Ascending aorta (tissue), 2 donors: ENCODE measurements at regions not wholly inside any gene's neighbourhood (a gene's known extent, or its start where the extent isn't known, plus 50 kb on each side); places are given as distances from the start of the nearest gene placed in this dataset.

Experiments used
- DNase-seq, 2 donors: peaks; one replicate each; pipeline ENCODE4 v3.0.0-alpha.2; 2019; ENCODE audit warnings: low spot score in 2 of 2
- H3K27ac ChIP-seq, 2 donors: fragments of 200-600 bp; sonication (generic); one replicate each; pipeline ENCODE4 v1.5.1; 2016 to 2017; ENCODE audit warnings: mild to moderate bottlenecking in 1 of 2
- H3K27me3 ChIP-seq: fragments of 200-600 bp; sonication (generic); one replicate; pipeline ENCODE4 v1.5.1; 2017
- H3K36me3 ChIP-seq, 2 donors: fragments of 200-600 bp; sonication (generic); one replicate each; pipeline ENCODE4 v1.5.1; 2016
- H3K4me1 ChIP-seq, 2 donors: fragments of 200-600 bp; sonication (generic); one replicate each; pipeline ENCODE4 v1.5.1; 2016 to 2017; ENCODE audit warnings: mild to moderate bottlenecking in 1 of 2
- H3K4me3 ChIP-seq, 2 donors: fragments of 200-600 bp; sonication (generic); one replicate each; pipeline ENCODE4 v1.5.1; 2016 to 2017; ENCODE audit warnings: mild to moderate bottlenecking in 1 of 2
- H3K9me3 ChIP-seq, 2 donors: fragments of 200-600 bp; sonication (generic); one replicate each; pipeline ENCODE4 v1.5.1; 2016
- CTCF ChIP-seq, 3 experiments: fragments of 200-600 bp in 2 of 3; fragments of 450-650 bp in 1 of 3; sonication (generic) in 2 of 3; IDR thresholded peaks; one replicate each; pipeline ENCODE4 v1.5.1; 2016 to 2019; ENCODE audit warnings: antibody characterized with exemption in 3 of 3, mild to moderate bottlenecking in 1 of 3, moderate library complexity in 1 of 3
- intact Hi-C: fragments of 100-400 bp; cut with DNase I; formaldehyde crosslinking; loops from one replicate; pipeline ENCODE4 v1.15.1; 2023

DNA sequence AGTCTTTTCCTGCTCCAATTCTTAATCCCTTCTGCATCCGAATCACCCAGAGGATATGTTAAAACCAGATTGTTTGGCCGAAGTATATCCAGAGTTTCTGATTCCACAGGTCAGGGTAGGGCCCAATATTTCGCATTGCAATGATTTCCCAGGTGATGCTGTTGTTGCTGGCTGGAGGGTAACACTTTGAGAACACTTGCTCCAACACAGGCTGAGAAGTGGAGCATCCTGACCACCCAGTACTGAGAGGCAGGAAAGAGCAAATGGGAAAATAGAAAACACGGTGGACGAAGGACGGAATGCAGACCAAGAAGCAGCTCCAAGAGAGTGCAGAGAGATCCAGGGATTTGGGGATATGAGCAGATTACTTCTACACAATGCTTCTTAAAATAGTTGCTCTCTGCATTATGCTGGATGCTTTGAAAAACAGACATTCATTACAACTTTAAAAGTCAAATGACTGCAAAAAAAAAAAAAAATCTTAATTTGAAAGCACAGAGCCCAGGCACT, 362.2 kb upstream of the SLC14A2 start:
- H3K4me1 ChIP-seq = peaks cover 16 to 47% of the 10 kb centered on the region in 2 donors

GRCh38 chr18:45253973-45254708, 361.1 kb upstream of the SLC14A2 start:
- TF ChIP-seq CTCF (IDR thresholded peaks at IDR 0.05) = no peak
- H3K4me3 ChIP-seq = no peak overlapping the region
- H3K36me3 ChIP-seq = no peaks in the 10 kb centered on the region
- intact Hi-C loops = loop anchor here (5.0 kb wide), 1 partner anchor 572 kb away; the partner anchor contains the start of gene SETBP1
- peaks cover 12 to 39% of the 10 kb centered on the region in 2 donors for H3K4me1 ChIP-seq
- H3K27ac ChIP-seq = peak overlapping the region; percentile 62 to 68
- H3K9me3 ChIP-seq = no peaks in the 10 kb centered on the region
- no peak for DNase-seq
- H3K27me3 ChIP-seq = no peaks in the 10 kb centered on the region

More for the DNA sequence above, 362.2 kb upstream of the SLC14A2 start:
- H3K27ac ChIP-seq = no peak overlapping the region
- no peak overlapping the region for H3K4me3 ChIP-seq
- no peaks in the 10 kb centered on the region for H3K27me3 ChIP-seq
- no peaks in the 10 kb centered on the region for H3K9me3 ChIP-seq
- TF ChIP-seq CTCF (IDR thresholded peaks at IDR 0.05) = no peak
- no peak for DNase-seq
- H3K36me3 ChIP-seq = no peaks in the 10 kb centered on the region
- intact Hi-C loops = loop anchor here (5.0 kb wide), 1 partner anchor 571 kb away; the partner anchor contains the start of gene SETBP1

- Histone ChIP-seq H3K4me3 (no peak overlapping the region), H3K27ac (peak overlapping the region; percentile 62 to 68), H3K36me3 (no peaks in the 10 kb centered on the region), H3K4me1 (peaks cover 7 to 33% of the 10 kb centered on the region in 2 donors), H3K27me3 (no peaks in the 10 kb centered on the region), H3K9me3 (no peaks in the 10 kb centered on the region)
- intact Hi-C loops = loop anchor here (5.0 kb wide), 1 partner anchor 572 kb away; the partner anchor contains the start of gene SETBP1
- DNase-seq = peak in 1 of 2 donors; percentile 67
- no peak for TF ChIP-seq CTCF (IDR thresholded peaks at IDR 0.05)
These were observed 360.6 kb upstream of the SLC14A2 start for GRCh38 chr18:45254709-45255082.

DNA sequence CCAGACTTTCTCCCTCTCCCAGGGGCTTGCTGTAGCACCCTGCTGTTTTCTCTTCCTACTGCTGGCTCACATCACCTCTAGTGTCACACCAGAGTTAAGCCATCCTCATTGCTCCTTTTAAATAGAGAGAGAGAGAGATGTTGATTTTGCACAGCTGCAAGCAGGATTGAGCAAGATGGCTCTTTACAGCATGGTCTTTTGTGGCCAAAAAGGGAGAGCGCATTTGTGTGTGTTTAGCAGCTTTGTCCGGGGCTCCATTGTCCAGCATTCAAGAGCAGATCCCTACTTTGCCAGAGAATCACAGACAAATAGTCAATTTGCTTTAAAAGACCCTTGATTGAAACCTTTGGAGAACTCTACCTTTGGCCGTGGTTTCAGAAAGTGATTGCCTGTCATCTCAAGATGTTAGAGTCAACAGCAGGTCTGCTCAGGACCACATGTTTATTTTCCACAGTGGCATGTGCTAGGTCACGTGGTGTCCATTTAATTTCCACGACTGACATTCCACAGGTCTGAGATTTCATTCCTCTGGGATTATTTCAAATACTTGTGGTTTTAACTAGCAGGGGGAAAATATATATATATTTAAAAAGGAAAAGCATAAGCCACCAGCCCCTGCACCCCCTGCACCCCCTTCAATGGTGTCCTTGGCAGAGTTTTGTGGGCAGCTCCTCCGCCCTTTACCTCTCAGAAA, 359.9 kb upstream of the SLC14A2 start:
- DNase-seq = no peak

GRCh38 chr18:45260125-45260524, 355.2 kb upstream of the SLC14A2 start:
- TF ChIP-seq CTCF (IDR thresholded peaks at IDR 0.05) = no peak
- Histone ChIP-seq H3K4me1 (peaks cover under 1 to 11% of the 10 kb centered on the region in 2 donors), H3K36me3 (no peaks in the 10 kb centered on the region), H3K27me3 (no peaks in the 10 kb centered on the region), H3K9me3 (no peaks in the 10 kb centered on the region), H3K4me3 (no peak overlapping the region), H3K27ac (no peak overlapping the region)
- intact Hi-C loops = no loop called here
- DNase-seq = no peak

More for the DNA sequence above, 359.9 kb upstream of the SLC14A2 start:
- Histone ChIP-seq H3K9me3 (no peaks in the 10 kb centered on the region), H3K27me3 (no peaks in the 10 kb centered on the region), H3K27ac (peak overlapping the region; percentile 62 to 68), H3K4me1 (peaks cover 7 to 27% of the 10 kb centered on the region in 2 donors), H3K4me3 (no peak overlapping the region), H3K36me3 (no peaks in the 10 kb centered on the region)
- intact Hi-C loops = no loop called here
- TF ChIP-seq CTCF (IDR thresholded peaks at IDR 0.05) = no peak
